Astrocyte (in vitro differentiated cells and primary cell): ENCODE measurements at regions not wholly inside any gene's neighbourhood (a gene's known extent, or its start where the extent isn't known, plus 50 kb on each side); places are given as distances from the start of the nearest gene placed in this dataset.

Experiments used
- DNase-seq: peaks from one replicate; pipeline ENCODE4 v3.0.0-alpha.2; 2010; ENCODE audit warnings: low read depth
- FAIRE-seq: peaks from 2 replicates; lab custom pipeline; 2011; peaks lifted over from hg19 to GRCh38; lab: Jason Lieb, UNC
- H2AFZ ChIP-seq: 2 replicates; pipeline ENCODE4 v1.6.0; 2012; ENCODE audit warnings: low read depth, low read length, inconsistent platforms
- H3K27ac ChIP-seq: 2 replicates; pipeline ENCODE4 v1.5.1; 2011; ENCODE audit warnings: low read depth, low read length, inconsistent platforms
- H3K27me3 ChIP-seq: 2 replicates; pipeline ENCODE4 v1.6.0; 2011; ENCODE audit warnings: low read length, inconsistent platforms; ENCODE audit not compliant: insufficient read depth
- H3K36me3 ChIP-seq: 2 replicates; pipeline ENCODE4 v1.5.1; 2011; ENCODE audit warnings: low read length, inconsistent platforms; ENCODE audit not compliant: insufficient read depth
- H3K4me1 ChIP-seq: 2 replicates; pipeline ENCODE4 v1.5.1; 2011; ENCODE audit warnings: low read length, inconsistent platforms; ENCODE audit not compliant: insufficient read depth
- H3K4me2 ChIP-seq: 2 replicates; pipeline ENCODE4 v1.6.0; 2012; ENCODE audit warnings: low read length, inconsistent platforms
- H3K4me3 ChIP-seq: 2 replicates; pipeline ENCODE4 v1.5.1; 2011; ENCODE audit warnings: low read depth, mild to moderate bottlenecking, low read length, inconsistent platforms; ENCODE audit not compliant: insufficient read depth
- H3K79me2 ChIP-seq: 2 replicates; pipeline ENCODE4 v1.6.0; 2012; ENCODE audit warnings: mild to moderate bottlenecking, low read length, inconsistent platforms; ENCODE audit not compliant: insufficient read depth
- H3K9ac ChIP-seq: 2 replicates; pipeline ENCODE4 v1.6.0; 2012; ENCODE audit warnings: mild to moderate bottlenecking, low read length, inconsistent platforms
- H3K9me3 ChIP-seq: 2 replicates; pipeline ENCODE4 v1.5.1; 2012; ENCODE audit warnings: low read depth, mild to moderate bottlenecking, low read length, inconsistent platforms; ENCODE audit not compliant: insufficient read depth
- H4K20me1 ChIP-seq: 2 replicates; pipeline ENCODE4 v1.6.0; 2012; ENCODE audit warnings: low read length, inconsistent platforms; ENCODE audit not compliant: insufficient read depth
- H3K27ac Mint-ChIP-seq: one replicate; pipeline ENCODE4 v1.8.0; 2021; ENCODE audit warnings: mild to moderate bottlenecking, mixed read lengths; ENCODE audit not compliant: unreplicated experiment
- H3K27me3 Mint-ChIP-seq: one replicate; pipeline ENCODE4 v1.8.0; 2021; ENCODE audit warnings: low read depth, mixed read lengths; ENCODE audit not compliant: unreplicated experiment
- H3K36me3 Mint-ChIP-seq: one replicate; pipeline ENCODE4 v1.8.0; 2021; ENCODE audit warnings: low read depth, mixed read lengths; ENCODE audit not compliant: unreplicated experiment
- H3K4me1 Mint-ChIP-seq: one replicate; pipeline ENCODE4 v1.8.0; 2021; ENCODE audit warnings: low read depth, mixed read lengths; ENCODE audit not compliant: unreplicated experiment
- H3K4me3 Mint-ChIP-seq: one replicate; pipeline ENCODE4 v1.8.0; 2021; ENCODE audit warnings: mild to moderate bottlenecking, moderate library complexity, mixed read lengths; ENCODE audit not compliant: unreplicated experiment
- H3K9me3 Mint-ChIP-seq: one replicate; pipeline ENCODE4 v1.8.0; 2021; ENCODE audit warnings: mild to moderate bottlenecking, mixed read lengths; ENCODE audit not compliant: unreplicated experiment
- CTCF ChIP-seq: IDR thresholded peaks from 2 replicates; pipeline ENCODE4 v1.5.1; 2011; ENCODE audit warnings: low read depth, mild to moderate bottlenecking, inconsistent platforms, low read length, moderate library complexity; ENCODE audit not compliant: insufficient read depth
- EZH2 ChIP-seq: IDR thresholded peaks from 2 replicates; pipeline ENCODE4 v1.6.1; 2012; ENCODE audit warnings: mild to moderate bottlenecking, low read length, inconsistent platforms; ENCODE audit not compliant: insufficient read depth

GRCh38 chr3:166285001-166285400, 447.8 kb upstream of the BCHE start:
- no peak overlapping the region for H3K4me3 ChIP-seq
- Mint-ChIP-seq H3K4me3 (no peak overlapping the region), H3K27ac (no peak overlapping the region), H3K4me1 (peaks cover 20% of the 10 kb centered on the region), H3K27me3 (no peaks in the 10 kb centered on the region), H3K36me3 (no peaks in the 10 kb centered on the region), H3K9me3 (no peaks in the 10 kb centered on the region)
- H3K36me3 ChIP-seq: no peaks in the 10 kb centered on the region
- H2AFZ ChIP-seq: no peak overlapping the region
- TF ChIP-seq EZH2: no peak
- no peaks in the 10 kb centered on the region for H3K4me1 ChIP-seq
- FAIRE-seq (no peak), DNase-seq (peak; percentile 77)
- H3K4me2 ChIP-seq: no peak overlapping the region
- H4K20me1 ChIP-seq: no peaks in the 10 kb centered on the region
- no peak overlapping the region for H3K27ac ChIP-seq
- no peaks in the 10 kb centered on the region for H3K27me3 ChIP-seq
- no peaks in the 10 kb centered on the region for H3K9me3 ChIP-seq
- H3K79me2 ChIP-seq: no peaks in the 10 kb centered on the region
- no peak overlapping the region for H3K9ac ChIP-seq

- Histone ChIP-seq H3K79me2 (no peaks in the 10 kb centered on the region), H3K9ac (peak overlapping the region; percentile 66), H3K9me3 (no peaks in the 10 kb centered on the region), H3K4me3 (peak overlapping the region; percentile 50), H3K27ac (peak overlapping the region; percentile 59), H3K4me2 (peak overlapping the region; percentile 81), H4K20me1 (no peaks in the 10 kb centered on the region), H3K27me3 (no peaks in the 10 kb centered on the region), H3K36me3 (no peaks in the 10 kb centered on the region), H2AFZ (peak overlapping the region; percentile 20), H3K4me1 (no peaks in the 10 kb centered on the region)
- Mint-ChIP-seq H3K27me3 (no peaks in the 10 kb centered on the region), H3K4me1 (peaks cover 19% of the 10 kb centered on the region), H3K27ac (peak overlapping the region; percentile 6), H3K9me3 (no peaks in the 10 kb centered on the region), H3K4me3 (no peak overlapping the region), H3K36me3 (no peaks in the 10 kb centered on the region)
- DNase-seq (peak; percentile 92), FAIRE-seq (no peak)
- TF ChIP-seq CTCF (no peak), EZH2 (no peak)
Observed at GRCh38 chr3:166283840-166284239, 446.6 kb upstream of the BCHE start.

- H3K4me3 Mint-ChIP-seq: no peak overlapping the region
- TF ChIP-seq CTCF (no peak), EZH2 (no peak)
- H3K9ac ChIP-seq: no peak overlapping the region
- no peaks in the 10 kb centered on the region for H3K9me3 ChIP-seq
- DNase-seq (no peak), FAIRE-seq (no peak)
- peaks cover 19% of the 10 kb centered on the region for H3K4me1 Mint-ChIP-seq
- H3K36me3 Mint-ChIP-seq: no peaks in the 10 kb centered on the region
- no peaks in the 10 kb centered on the region for H3K27me3 Mint-ChIP-seq
- no peaks in the 10 kb centered on the region for H3K27me3 ChIP-seq
- H3K4me2 ChIP-seq: no peak overlapping the region
- H3K4me1 ChIP-seq: no peaks in the 10 kb centered on the region
- H4K20me1 ChIP-seq: no peaks in the 10 kb centered on the region
- H2AFZ ChIP-seq: no peak overlapping the region
- no peaks in the 10 kb centered on the region for H3K79me2 ChIP-seq
- H3K36me3 ChIP-seq: no peaks in the 10 kb centered on the region
- H3K9me3 Mint-ChIP-seq: no peaks in the 10 kb centered on the region
- H3K27ac ChIP-seq: no peak overlapping the region
- H3K4me3 ChIP-seq: no peak overlapping the region
- peak overlapping the region; percentile 30 for H3K27ac Mint-ChIP-seq
Observed at GRCh38 chr3:166282931-166283330, 445.7 kb upstream of the BCHE start.
